BJ (cell line): ENCODE measurements at regions not wholly inside any gene's neighbourhood (a gene's known extent, or its start where the extent isn't known, plus 50 kb on each side); places are given as distances from the start of the nearest gene placed in this dataset.

Source experiments
- CTCF ChIA-PET: fragments of 350-600 bp; formaldehyde crosslinking; extraction: SDS; loops from one replicate; lab custom pipeline; 2021; ENCODE audit warnings: antibody characterized with exemption, inconsistent platforms; lab: Yijun Ruan, JAX
- POLR2A ChIA-PET: fragments of 300-600 bp; sonication (Branson Sonifier 250); formaldehyde crosslinking; extraction: SDS; loops from one replicate; lab custom pipeline; 2021; ENCODE audit warnings: antibody characterized with exemption; lab: Charles Lee
- DNase-seq: peaks from one replicate; pipeline ENCODE4 v3.0.0-alpha.2; 2011; ENCODE audit warnings: low read depth
- H3K27me3 ChIP-seq: 2 replicates; pipeline ENCODE4 v1.6.0; 2011; ENCODE audit warnings: low read length; ENCODE audit not compliant: control insufficient read depth, insufficient read depth
- H3K36me3 ChIP-seq: 2 replicates; pipeline ENCODE4 v1.5.1; 2011; ENCODE audit warnings: low read length; ENCODE audit not compliant: control insufficient read depth, insufficient read depth
- H3K4me3 ChIP-seq: 2 replicates; pipeline ENCODE4 v1.5.1; 2011; ENCODE audit warnings: low read depth, mild to moderate bottlenecking, control low read depth, low read length
- CTCF ChIP-seq: IDR thresholded peaks from 2 replicates; pipeline ENCODE4 v1.5.1; 2011; ENCODE audit warnings: low read depth, mild to moderate bottlenecking, control low read depth, inconsistent platforms, low read length, moderate library complexity; ENCODE audit not compliant: insufficient read depth

GRCh38 chr13:109516186-109516585 is 270.2 kb downstream of the IRS2 start:
- POLR2A ChIA-PET, result no interaction called here
- no peak for TF ChIP-seq CTCF
- no peak overlapping the region for H3K4me3 ChIP-seq
- no peaks in the 10 kb centered on the region for H3K36me3 ChIP-seq
- no peaks in the 10 kb centered on the region for H3K27me3 ChIP-seq
- CTCF ChIA-PET, result no interaction called here
- no peak for DNase-seq

DNA sequence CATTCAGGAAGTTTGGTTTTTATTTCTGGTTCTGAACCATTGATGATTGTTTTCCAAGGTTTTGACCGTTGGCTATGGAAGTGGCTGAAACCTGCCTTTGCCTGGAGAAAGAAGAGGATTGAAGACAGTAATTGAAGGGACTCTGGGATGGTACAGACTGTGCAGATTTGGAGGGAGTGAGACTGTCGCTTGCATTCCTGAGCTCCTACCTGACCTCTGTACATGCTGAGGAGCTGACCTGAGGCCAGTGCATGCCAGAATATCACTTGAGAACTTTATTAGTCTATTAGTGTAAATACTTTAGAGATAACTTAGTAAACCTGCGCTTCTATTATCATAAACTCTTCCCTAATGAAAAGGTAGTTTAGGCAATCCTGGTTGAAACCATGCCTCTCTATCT is 276.4 kb downstream of the IRS2 start:
- Histone ChIP-seq H3K36me3 (no peaks in the 10 kb centered on the region), H3K4me3 (no peak overlapping the region), H3K27me3 (no peaks in the 10 kb centered on the region)
- no peak for TF ChIP-seq CTCF
- DNase-seq, result no peak
- POLR2A ChIA-PET, result no interaction called here
- CTCF ChIA-PET, result interaction anchor here (0.6 to 1.6 kb wide), 3 partner anchors 13 to 94 kb away, joined by 3 to 4 read pairs (median 4); no protein-coding TSS in a partner anchor

- CTCF ChIA-PET, result interaction anchor here (1.4 to 1.6 kb wide), 2 partner anchors 13 kb away, joined by 4 read pairs; no protein-coding TSS in a partner anchor
- no peak for TF ChIP-seq CTCF
- peak; percentile 29 for DNase-seq
These were observed 277.1 kb downstream of the IRS2 start for GRCh38 chr13:109509154-109509900.

DNA sequence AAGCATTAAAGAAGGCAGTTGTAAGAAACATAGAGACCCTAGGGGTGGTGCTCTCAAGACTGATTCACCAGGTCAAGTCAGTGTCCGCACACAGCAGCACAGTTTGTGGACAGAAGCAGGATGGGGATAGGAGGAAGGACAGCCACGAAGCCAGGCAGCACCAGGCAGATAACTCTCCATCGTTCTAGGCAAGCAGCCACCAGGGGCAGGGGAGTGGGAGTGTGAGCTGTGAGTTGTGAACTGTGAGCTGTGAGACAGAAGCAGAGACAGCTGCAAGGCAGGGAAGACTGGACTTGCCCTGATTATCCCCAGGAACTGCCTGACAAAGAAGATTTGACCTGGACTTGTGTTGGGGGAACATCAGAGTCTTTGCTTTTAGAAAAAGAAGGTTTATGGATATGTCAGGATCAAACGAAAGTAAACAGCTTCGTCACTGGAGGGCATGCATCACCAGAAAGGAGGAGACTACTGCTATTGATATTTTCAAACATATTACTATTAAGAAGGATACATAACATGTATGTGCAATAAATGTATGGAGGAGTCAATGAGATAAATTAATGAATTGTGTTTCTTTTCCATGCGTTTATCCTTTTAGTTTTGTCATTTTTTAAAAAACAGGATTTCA is 286.1 kb downstream of the IRS2 start:
- no peak for DNase-seq
- no peak for TF ChIP-seq CTCF
- CTCF ChIA-PET, result interaction anchor here (1.0 kb wide), 1 partner anchor 199 kb away, joined by 3 read pairs; no protein-coding TSS in a partner anchor
- POLR2A ChIA-PET, result no interaction called here
- H3K36me3 ChIP-seq, result no peaks in the 10 kb centered on the region
- H3K27me3 ChIP-seq, result no peaks in the 10 kb centered on the region; the same call in 1 of the 2 replicates
- no peak overlapping the region for H3K4me3 ChIP-seq

More at GRCh38 chr13:109509154-109509900, 277.1 kb downstream of the IRS2 start:
- POLR2A ChIA-PET, result interaction anchor here (0.5 kb wide), 1 partner anchor 381 kb away, joined by 5 read pairs; no protein-coding TSS in a partner anchor
- H3K27me3 ChIP-seq, result no peaks in the 10 kb centered on the region
- H3K36me3 ChIP-seq, result no peaks in the 10 kb centered on the region
- H3K4me3 ChIP-seq, result no peak overlapping the region

- H3K36me3 ChIP-seq, result no peaks in the 10 kb centered on the region
- TF ChIP-seq CTCF, result no peak
- H3K27me3 ChIP-seq, result no peaks in the 10 kb centered on the region; the same call in 1 of the 2 replicates
- ChIA-PET POLR2A (no interaction called here), CTCF (no interaction called here)
- DNase-seq, result no peak
- H3K4me3 ChIP-seq, result no peak overlapping the region
These were observed 288.5 kb downstream of the IRS2 start for GRCh38 chr13:109497917-109498316.
